GM13977 (cell line): ENCODE measurements at regions not wholly inside any gene's neighbourhood (a gene's known extent, or its start where the extent isn't known, plus 50 kb on each side); places are given as distances from the start of the nearest gene placed in this dataset.

Experiments used
- DNase-seq: peaks from one replicate; pipeline ENCODE4 v3.0.0; 2012; ENCODE audit warnings: low spot score
- in situ Hi-C: fragments of 300-500 bp; cut with MboI; formaldehyde crosslinking; loops from one replicate; pipeline ENCODE4 v1.12.0; 2022; ENCODE audit warnings: low sequenced_read_pairs, low pct_unique_long_range_greater_than_20kb, mixed read lengths, inconsistent platforms; ENCODE audit not compliant: unreplicated experiment
- TF ChIP-seq, protein P1 (sequence below): IDR thresholded peaks from 2 replicates; pipeline ENCODE4 v1.5.1; 2012; ENCODE audit warnings: mild to moderate bottlenecking, control low read depth; ENCODE audit not compliant: insufficient read depth; ENCODE audit errors: extremely low read depth, missing control alignments

DNA sequence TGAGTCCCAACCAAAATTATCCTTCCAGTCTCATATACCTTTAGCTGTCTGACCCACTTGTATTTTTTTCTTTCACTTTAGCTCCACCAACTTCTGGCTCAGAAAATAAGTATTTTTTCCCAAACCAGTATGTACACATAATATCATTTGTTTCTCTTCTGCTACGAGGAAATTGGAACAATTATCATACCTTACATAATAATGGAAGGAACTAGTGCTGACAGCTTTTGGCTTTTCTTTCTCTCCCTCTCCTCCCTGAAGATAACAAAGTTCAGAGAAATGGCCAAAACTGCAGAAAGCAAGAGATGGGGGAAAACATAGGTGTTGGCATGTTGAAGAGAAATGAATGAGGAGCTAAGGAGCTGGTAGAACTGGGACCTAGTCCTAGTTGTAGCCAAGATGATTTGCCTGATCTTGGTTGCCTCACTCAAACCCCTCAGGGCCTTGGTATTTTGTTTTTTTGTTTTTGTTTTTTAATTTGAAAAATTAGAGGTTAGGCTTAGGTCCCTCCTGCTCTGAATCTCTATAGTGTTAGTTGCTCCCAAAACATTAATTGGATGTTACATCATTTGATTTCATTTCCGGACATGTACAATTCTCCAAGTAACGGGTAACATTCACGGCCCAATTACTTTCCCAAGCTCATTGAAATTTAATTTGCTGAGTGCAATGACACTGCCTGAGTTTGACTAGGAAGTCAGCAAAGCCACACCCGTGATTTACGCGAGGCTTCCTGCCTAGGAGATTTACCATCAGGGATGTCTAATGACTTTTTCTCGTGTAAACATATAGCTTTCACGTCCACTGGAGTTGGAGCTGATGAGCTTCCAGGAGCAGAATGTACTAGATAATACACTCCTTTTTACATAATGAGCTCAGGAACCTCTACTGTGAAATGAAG is 291.6 kb downstream of the TLE1 start:
- in situ Hi-C loops, result no loop called here
- TF ChIP-seq, protein P1, sequence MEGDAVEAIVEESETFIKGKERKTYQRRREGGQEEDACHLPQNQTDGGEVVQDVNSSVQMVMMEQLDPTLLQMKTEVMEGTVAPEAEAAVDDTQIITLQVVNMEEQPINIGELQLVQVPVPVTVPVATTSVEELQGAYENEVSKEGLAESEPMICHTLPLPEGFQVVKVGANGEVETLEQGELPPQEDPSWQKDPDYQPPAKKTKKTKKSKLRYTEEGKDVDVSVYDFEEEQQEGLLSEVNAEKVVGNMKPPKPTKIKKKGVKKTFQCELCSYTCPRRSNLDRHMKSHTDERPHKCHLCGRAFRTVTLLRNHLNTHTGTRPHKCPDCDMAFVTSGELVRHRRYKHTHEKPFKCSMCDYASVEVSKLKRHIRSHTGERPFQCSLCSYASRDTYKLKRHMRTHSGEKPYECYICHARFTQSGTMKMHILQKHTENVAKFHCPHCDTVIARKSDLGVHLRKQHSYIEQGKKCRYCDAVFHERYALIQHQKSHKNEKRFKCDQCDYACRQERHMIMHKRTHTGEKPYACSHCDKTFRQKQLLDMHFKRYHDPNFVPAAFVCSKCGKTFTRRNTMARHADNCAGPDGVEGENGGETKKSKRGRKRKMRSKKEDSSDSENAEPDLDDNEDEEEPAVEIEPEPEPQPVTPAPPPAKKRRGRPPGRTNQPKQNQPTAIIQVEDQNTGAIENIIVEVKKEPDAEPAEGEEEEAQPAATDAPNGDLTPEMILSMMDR, result no peak
- DNase-seq, result no peak

DNA sequence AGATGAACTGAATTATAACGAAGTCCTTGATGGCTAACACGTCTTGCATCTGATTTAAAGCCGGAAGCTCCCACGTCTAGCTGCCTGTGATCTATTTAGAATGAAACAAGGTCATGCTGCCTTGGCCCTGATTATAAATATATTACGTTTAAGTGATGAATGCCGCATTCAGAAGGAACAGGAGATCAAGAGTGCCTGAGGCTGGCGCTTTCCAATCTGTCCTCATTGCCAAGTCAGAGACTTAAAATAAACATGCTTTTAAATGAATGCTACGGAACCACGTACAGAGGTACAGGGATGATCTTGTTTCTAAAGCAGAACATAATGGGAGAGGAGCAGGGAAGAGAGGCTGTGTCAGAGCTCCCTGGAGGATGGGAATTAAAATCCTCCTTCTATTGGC is 292.8 kb downstream of the TLE1 start:
- TF ChIP-seq, protein P1, result no peak

GRCh38 chr9:81395676-81396054 is 293.7 kb downstream of the TLE1 start:
- in situ Hi-C loops, result no loop called here
- TF ChIP-seq, protein P1, result no peak
- DNase-seq, result no peak

More for the DNA sequence above, 292.8 kb downstream of the TLE1 start:
- DNase-seq, result no peak
- in situ Hi-C loops, result no loop called here

- in situ Hi-C loops, result no loop called here
- DNase-seq, result no peak
- TF ChIP-seq, protein P1, result no peak
Measured at GRCh38 chr9:81394881-81395675, 294.3 kb downstream of the TLE1 start.

DNA sequence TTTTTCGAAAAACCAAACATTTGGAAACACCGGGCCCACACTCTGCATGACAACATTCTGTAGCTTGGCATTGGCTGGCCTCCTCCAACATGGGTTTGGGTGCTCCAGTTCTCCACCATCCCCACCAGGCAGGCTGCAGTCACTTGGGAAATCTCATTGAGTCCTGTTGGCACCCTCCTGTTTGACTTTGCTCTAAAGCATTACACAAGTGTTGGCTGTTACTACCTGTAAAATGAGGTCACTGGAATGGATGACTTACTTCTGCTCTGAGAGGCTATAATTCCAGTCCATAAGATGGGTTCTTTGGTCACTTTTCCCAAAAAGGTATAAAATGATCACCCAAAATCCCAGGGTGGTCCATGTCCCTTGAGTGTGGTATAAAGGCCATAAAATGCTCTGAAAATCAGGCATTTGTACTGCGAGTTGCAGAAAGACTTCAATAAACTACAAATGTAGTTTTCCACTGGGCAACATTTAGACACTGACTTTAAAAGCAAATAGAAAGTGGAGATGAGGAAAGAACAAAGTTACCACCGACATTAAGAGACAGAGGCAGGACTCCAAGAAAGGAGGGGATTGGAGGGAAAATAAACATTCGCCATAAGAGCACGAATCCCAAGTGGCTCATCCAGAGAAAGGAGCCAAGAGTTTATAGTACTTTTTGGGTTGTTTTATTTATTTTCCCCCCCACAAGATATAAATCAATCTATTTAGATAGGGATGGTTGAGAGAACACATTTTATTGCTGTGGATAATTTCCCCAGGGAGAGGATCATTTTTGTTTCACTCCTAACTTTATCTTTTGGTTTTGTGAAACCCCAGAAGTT is 295.1 kb downstream of the TLE1 start:
- no peak for DNase-seq
- TF ChIP-seq, protein P1, result no peak

DNA sequence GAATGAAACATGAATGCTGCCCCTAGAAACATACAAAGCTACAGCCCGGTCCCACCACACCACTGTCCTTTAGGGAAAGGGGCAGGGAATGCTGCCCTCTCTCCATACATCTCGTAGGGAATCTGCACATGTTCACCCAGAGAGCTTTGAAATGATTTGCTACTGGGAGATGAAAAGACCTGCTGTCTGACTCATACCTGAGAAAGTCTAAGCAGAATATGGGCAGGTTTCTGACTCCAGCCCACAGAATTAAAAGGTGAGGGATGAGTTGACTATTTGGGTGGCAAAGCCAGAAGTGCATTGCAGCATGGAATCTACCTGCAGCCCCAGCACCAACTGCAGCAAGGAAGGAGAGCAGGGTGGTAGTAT is 297.9 kb downstream of the TLE1 start:
- DNase-seq, result no peak
- TF ChIP-seq, protein P1, result no peak
- in situ Hi-C loops, result no loop called here

More for the DNA sequence above, 295.1 kb downstream of the TLE1 start:
- in situ Hi-C loops, result no loop called here
